Activated CD8-positive, alpha-beta T cell treated with anti-CD3 and anti-CD28 coated beads for 36 hours (primary cell): ENCODE measurements at regions not wholly inside any gene's neighbourhood (a gene's known extent, or its start where the extent isn't known, plus 50 kb on each side); places are given as distances from the start of the nearest gene placed in this dataset.

Experiments
- ATAC-seq: fragments of 200-7000 bp; cut with Tn5 transposase; one replicate; pipeline ENCODE4 v1.10.0; 2021; ENCODE audit warnings: mild to moderate bottlenecking, moderate library complexity
- CTCF ChIA-PET: fragments of 350-600 bp; sonication (Branson Sonifier 250); formaldehyde crosslinking; loops from one replicate; lab custom pipeline; 2021; ENCODE audit warnings: antibody characterized with exemption; lab: Charles Lee
- POLR2A ChIA-PET: fragments of 350-600 bp; sonication (Branson Sonifier 250); formaldehyde crosslinking; loops from one replicate; lab custom pipeline; 2021; ENCODE audit warnings: antibody characterized with exemption; lab: Charles Lee
- DNase-seq: peaks from one replicate; pipeline ENCODE4 v3.0.0-alpha.2; 2020
- H3K27ac Mint-ChIP-seq: one replicate; pipeline ENCODE4 v1.8.0; 2021; ENCODE audit warnings: mild to moderate bottlenecking, mixed read lengths
- H3K27me3 Mint-ChIP-seq: one replicate; pipeline ENCODE4 v1.8.0; 2021; ENCODE audit warnings: mixed read lengths
- H3K36me3 Mint-ChIP-seq: one replicate; pipeline ENCODE4 v1.8.0; 2021; ENCODE audit warnings: low read depth, mixed read lengths
- H3K4me1 Mint-ChIP-seq: one replicate; pipeline ENCODE4 v1.8.0; 2021; ENCODE audit warnings: low read depth, mixed read lengths
- H3K4me3 Mint-ChIP-seq: one replicate; pipeline ENCODE4 v1.8.0; 2021; ENCODE audit warnings: mild to moderate bottlenecking, moderate library complexity, mixed read lengths
- H3K9me3 Mint-ChIP-seq: one replicate; pipeline ENCODE4 v1.8.0; 2021; ENCODE audit warnings: mixed read lengths
- CTCF ChIP-seq: fragments of 200-600 bp; IDR thresholded peaks from one replicate; pipeline ENCODE4 v1.8.0; 2022; ENCODE audit warnings: antibody characterized with exemption, mild to moderate bottlenecking
- intact Hi-C: fragments of 100-400 bp; cut with micrococcal nuclease; formaldehyde crosslinking; loops from one replicate; pipeline ENCODE4 v1.10.0; 2022

GRCh38 chr12:107366322-107366721 lies 273.0 kb upstream of the CRY1 start:
- ChIA-PET POLR2A (interaction anchor here (2.5 kb wide), 1 partner anchor 14 kb away, joined by 7 read pairs; no protein-coding TSS in a partner anchor), CTCF (no interaction called here)
- DNase-seq, result no peak
- H3K36me3 Mint-ChIP-seq, result peaks cover 1% of the 10 kb centered on the region
- no peak for TF ChIP-seq CTCF
- H3K4me1 Mint-ChIP-seq, result peaks cover 52% of the 10 kb centered on the region
- ATAC-seq, result no peak
- no peak overlapping the region for H3K4me3 Mint-ChIP-seq
- no peak overlapping the region for H3K27ac Mint-ChIP-seq
- no peaks in the 10 kb centered on the region for H3K27me3 Mint-ChIP-seq
- intact Hi-C loops, result no loop called here
- H3K9me3 Mint-ChIP-seq, result no peaks in the 10 kb centered on the region

DNA sequence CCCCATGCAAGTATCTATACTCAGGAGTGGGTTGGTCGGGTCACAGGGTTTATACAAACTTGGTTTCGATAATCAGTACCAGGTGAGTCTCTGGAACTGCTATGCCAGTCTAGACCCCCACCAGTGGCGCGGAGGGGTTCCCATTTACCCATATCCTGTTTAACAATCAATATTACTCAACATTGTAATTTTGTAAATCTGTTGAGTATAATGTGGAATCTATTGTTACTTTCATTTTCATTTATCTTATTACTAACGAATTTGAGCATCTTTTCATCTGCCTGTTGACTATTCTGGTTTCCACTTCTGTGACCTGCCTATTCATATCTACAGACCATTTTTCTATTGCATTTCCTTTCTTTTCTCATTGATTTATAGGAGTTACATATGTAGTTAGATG lies 275.2 kb upstream of the CRY1 start:
- H3K4me3 Mint-ChIP-seq, result peak overlapping the region; percentile 72
- H3K4me1 Mint-ChIP-seq, result peaks cover 69% of the 10 kb centered on the region
- intact Hi-C loops, result loop anchor here (2.0 kb wide), 1 partner anchor 16 kb away; no protein-coding TSS in a partner anchor

DNA sequence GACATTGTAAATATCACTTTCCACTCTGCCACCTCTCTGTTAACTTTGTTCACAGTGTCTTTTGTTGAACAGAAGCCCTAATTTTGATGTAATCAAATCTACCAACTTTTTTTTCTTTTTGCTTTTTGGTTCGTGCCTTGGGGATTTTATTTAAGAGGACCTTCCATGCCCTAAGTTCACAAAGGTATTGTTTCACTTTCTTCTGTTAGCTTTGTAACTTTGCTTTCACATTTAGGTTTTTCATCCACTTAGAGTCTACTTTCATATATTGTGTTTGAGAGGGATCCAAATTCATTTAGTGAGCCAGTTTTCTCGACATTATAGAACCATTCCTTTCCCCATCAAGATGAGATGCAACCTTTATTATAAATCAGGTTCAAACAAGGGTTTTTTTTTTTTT lies 275.7 kb upstream of the CRY1 start:
- ATAC-seq, result no peak
- H3K4me1 Mint-ChIP-seq, result peaks cover 74% of the 10 kb centered on the region
- POLR2A ChIA-PET, result interaction anchor here (0.8 to 2.5 kb wide), 6 partner anchors 12 to 48 kb away, joined by 3 to 35 read pairs (median 4); a partner anchor contains a TSS

More for the DNA sequence above, 275.2 kb upstream of the CRY1 start:
- Mint-ChIP-seq H3K27ac (peak overlapping the region; percentile 98), H3K9me3 (no peaks in the 10 kb centered on the region), H3K36me3 (peaks cover 1% of the 10 kb centered on the region), H3K27me3 (no peaks in the 10 kb centered on the region)
- ChIA-PET CTCF (interaction anchor here (0.6 to 1.6 kb wide), 3 partner anchors 41 to 48 kb away, joined by 3 to 6 read pairs (median 3); no protein-coding TSS in a partner anchor), POLR2A (interaction anchor here (1.0 to 2.5 kb wide), 3 partner anchors 12 to 47 kb away, joined by 3 to 35 read pairs (median 4); a partner anchor contains a TSS)
- ATAC-seq (peak; percentile 38), DNase-seq (peak; percentile 75)
- no peak for TF ChIP-seq CTCF

GRCh38 chr12:107369679-107370078 lies 276.3 kb upstream of the CRY1 start:
- Mint-ChIP-seq H3K27me3 (no peaks in the 10 kb centered on the region), H3K4me1 (peaks cover 80% of the 10 kb centered on the region), H3K36me3 (peaks cover 1% of the 10 kb centered on the region), H3K9me3 (no peaks in the 10 kb centered on the region), H3K27ac (peak overlapping the region; percentile 98), H3K4me3 (peak overlapping the region; percentile 72)
- ATAC-seq (peak; percentile 65), DNase-seq (peak; percentile 72)
- TF ChIP-seq CTCF, result no peak
- CTCF ChIA-PET, result interaction anchor here (0.8 to 2.2 kb wide), 4 partner anchors 33 to 238 kb away, joined by 3 to 12 read pairs (median 4); no protein-coding TSS in a partner anchor
- POLR2A ChIA-PET, result interaction anchor here (0.8 to 2.5 kb wide), 8 partner anchors 9 to 49 kb away, joined by 3 to 35 read pairs (median 4); a partner anchor contains a TSS
- intact Hi-C loops, result loop anchor here (2.0 to 5.0 kb wide), 2 partner anchors 17 to 47 kb away; no protein-coding TSS in a partner anchor

More for the DNA sequence above, 275.7 kb upstream of the CRY1 start:
- DNase-seq, result no peak
- H3K27me3 Mint-ChIP-seq, result no peaks in the 10 kb centered on the region
- peak overlapping the region; percentile 98 for H3K27ac Mint-ChIP-seq
- no peaks in the 10 kb centered on the region for H3K9me3 Mint-ChIP-seq
- intact Hi-C loops, result loop anchor here (2.0 kb wide), 1 partner anchor 16 kb away; no protein-coding TSS in a partner anchor
- peaks cover 1% of the 10 kb centered on the region for H3K36me3 Mint-ChIP-seq
- TF ChIP-seq CTCF, result no peak
- CTCF ChIA-PET, result interaction anchor here (0.6 to 2.2 kb wide), 4 partner anchors 33 to 48 kb away, joined by 3 to 12 read pairs (median 4); no protein-coding TSS in a partner anchor
- peak overlapping the region; percentile 72 for H3K4me3 Mint-ChIP-seq

GRCh38 chr12:107372229-107372658 lies 278.9 kb upstream of the CRY1 start:
- Mint-ChIP-seq H3K9me3 (no peaks in the 10 kb centered on the region), H3K4me1 (peaks cover 73% of the 10 kb centered on the region), H3K27ac (peak overlapping the region; percentile 98), H3K4me3 (peak overlapping the region; percentile 24), H3K27me3 (no peaks in the 10 kb centered on the region), H3K36me3 (no peaks in the 10 kb centered on the region)
- ATAC-seq (peak; percentile 64), DNase-seq (peak; percentile 64)
- ChIA-PET POLR2A (interaction anchor here (0.6 to 4.2 kb wide), 7 partner anchors 9 to 52 kb away, joined by 3 to 44 read pairs (median 5); a partner anchor contains a TSS), CTCF (interaction anchor here (0.9 to 3.5 kb wide), 12 partner anchors 13 to 240 kb away, joined by 3 to 16 read pairs (median 4); no protein-coding TSS in a partner anchor)
- intact Hi-C loops, result loop anchor here (5.0 kb wide), 1 partner anchor 50 kb away; no protein-coding TSS in a partner anchor
- TF ChIP-seq CTCF, result no peak
